ENCODE measurements at regions not wholly inside any gene's neighbourhood (a gene's known extent, or its start where the extent isn't known, plus 50 kb on each side); places are given as distances from the start of the nearest gene placed in this dataset.

DNA sequence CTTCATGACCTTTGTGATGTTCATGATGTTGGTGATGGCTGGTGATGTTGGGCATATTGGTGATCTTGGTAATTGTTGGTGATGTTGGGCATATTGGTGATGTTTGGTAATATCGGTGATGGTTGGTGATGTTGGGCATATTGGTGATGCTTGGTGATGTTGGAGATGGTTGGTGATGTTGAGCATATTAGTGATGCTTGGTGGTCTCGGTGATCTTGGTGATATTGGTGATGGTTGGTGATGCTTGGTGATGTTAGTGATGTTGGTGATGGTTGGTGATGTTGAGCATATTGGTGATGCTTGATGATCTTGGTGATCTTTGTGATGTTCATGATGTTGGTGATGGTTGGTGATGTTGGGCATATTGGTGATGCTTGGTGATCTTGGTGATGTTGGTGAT is 73.8 kb downstream of the IRX2 start:
- Histone ChIP-seq H3K14ac (ENCODE audit: insufficient read length) (no peak overlapping the region), H4K91ac (replicated peaks; ENCODE audit: insufficient read length, low read length) (no peak overlapping the region), H2BK5ac (ENCODE audit: low read depth, low read length) (no peak overlapping the region)

More for the DNA sequence above, 73.8 kb downstream of the IRX2 start:
- H3K27me3 ChIP-seq (replicated peaks in 1 of 4; ENCODE audit: control insufficient read depth in 3 of 4, extremely low read depth in 1 of 4, insufficient read depth in 3 of 4, low read length in 3 of 4) = no peaks in the 10 kb centered on the region
- H3K4me2 ChIP-seq (ENCODE audit: insufficient read depth in 1 of 2, low read depth in 2 of 2, low read length in 2 of 2) = no peak overlapping the region
- H2BK15ac ChIP-seq (ENCODE audit: low read length) = no peak overlapping the region
- H3K4me3 ChIP-seq (ENCODE audit: extremely low read depth in 1 of 4, insufficient read depth in 2 of 4, low read depth in 3 of 4, low read length in 4 of 4) = no peak overlapping the region
- H2AK5ac ChIP-seq (ENCODE audit: low read depth, low read length) = no peak overlapping the region
- no peak overlapping the region for H3K18ac ChIP-seq (ENCODE audit: extremely low read depth, low read length)
- H3K36me3 ChIP-seq (ENCODE audit: control insufficient read depth in 2 of 4, insufficient read depth in 4 of 4, low read length in 3 of 4) = no peaks in the 10 kb centered on the region; a peak in 1 of 8 replicates
- no peak overlapping the region for H4K8ac ChIP-seq (ENCODE audit: extremely low read depth, insufficient read depth, low read length)
- no peaks in the 10 kb centered on the region for H3K79me1 ChIP-seq (ENCODE audit: low read depth, low read length)
- H3K9ac ChIP-seq (replicated peaks in 1 of 4; ENCODE audit: extremely low read depth in 1 of 4, low read depth in 3 of 4, low read length in 3 of 4) = no peak overlapping the region
- ChIA-PET POLR2A (ENCODE audit: partially characterized antibody) (no interaction called here), CTCF (ENCODE audit: partially characterized antibody) (no interaction called here)
- H3K23me2 ChIP-seq (ENCODE audit: low read depth, low read length) = no peaks in the 10 kb centered on the region
- TF ChIP-seq POU5F1 (IDR thresholded peaks at IDR 0.05; ENCODE audit: low read depth, low read length) = no peak
- no peak for TF ChIP-seq HDAC2 (IDR thresholded peaks at IDR 0.05; ENCODE audit: borderline replicate concordance in 1 of 2, low read depth in 2 of 2, low read length in 2 of 2)
- TF ChIP-seq CEBPB (IDR thresholded peaks at IDR 0.05; ENCODE audit: low read depth, low read length) = no peak
- TF ChIP-seq RXRA (IDR thresholded peaks at IDR 0.05; ENCODE audit: insufficient read depth, low read depth, low read length) = no peak
- TF ChIP-seq, protein P1, sequence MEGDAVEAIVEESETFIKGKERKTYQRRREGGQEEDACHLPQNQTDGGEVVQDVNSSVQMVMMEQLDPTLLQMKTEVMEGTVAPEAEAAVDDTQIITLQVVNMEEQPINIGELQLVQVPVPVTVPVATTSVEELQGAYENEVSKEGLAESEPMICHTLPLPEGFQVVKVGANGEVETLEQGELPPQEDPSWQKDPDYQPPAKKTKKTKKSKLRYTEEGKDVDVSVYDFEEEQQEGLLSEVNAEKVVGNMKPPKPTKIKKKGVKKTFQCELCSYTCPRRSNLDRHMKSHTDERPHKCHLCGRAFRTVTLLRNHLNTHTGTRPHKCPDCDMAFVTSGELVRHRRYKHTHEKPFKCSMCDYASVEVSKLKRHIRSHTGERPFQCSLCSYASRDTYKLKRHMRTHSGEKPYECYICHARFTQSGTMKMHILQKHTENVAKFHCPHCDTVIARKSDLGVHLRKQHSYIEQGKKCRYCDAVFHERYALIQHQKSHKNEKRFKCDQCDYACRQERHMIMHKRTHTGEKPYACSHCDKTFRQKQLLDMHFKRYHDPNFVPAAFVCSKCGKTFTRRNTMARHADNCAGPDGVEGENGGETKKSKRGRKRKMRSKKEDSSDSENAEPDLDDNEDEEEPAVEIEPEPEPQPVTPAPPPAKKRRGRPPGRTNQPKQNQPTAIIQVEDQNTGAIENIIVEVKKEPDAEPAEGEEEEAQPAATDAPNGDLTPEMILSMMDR (IDR thresholded peaks at IDR 0.05; ENCODE audit: control extremely low read depth in 1 of 3, insufficient read depth in 1 of 3, low read depth in 1 of 3, low read length in 3 of 3) = no peak
- TF ChIP-seq CREB1 (IDR thresholded peaks at IDR 0.05) = no peak
- TF ChIP-seq, protein P2, sequence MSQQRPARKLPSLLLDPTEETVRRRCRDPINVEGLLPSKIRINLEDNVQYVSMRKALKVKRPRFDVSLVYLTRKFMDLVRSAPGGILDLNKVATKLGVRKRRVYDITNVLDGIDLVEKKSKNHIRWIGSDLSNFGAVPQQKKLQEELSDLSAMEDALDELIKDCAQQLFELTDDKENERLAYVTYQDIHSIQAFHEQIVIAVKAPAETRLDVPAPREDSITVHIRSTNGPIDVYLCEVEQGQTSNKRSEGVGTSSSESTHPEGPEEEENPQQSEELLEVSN (IDR thresholded peaks at IDR 0.05) = no peak
- H3K4me1 ChIP-seq (replicated peaks in 1 of 4; ENCODE audit: control insufficient read depth in 3 of 4, insufficient read depth in 4 of 4, low read length in 3 of 4) = no peaks in the 10 kb centered on the region
- no peak overlapping the region for H3K23ac ChIP-seq (ENCODE audit: insufficient read length)
- H4K20me1 ChIP-seq (replicated peaks in 1 of 2; ENCODE audit: control insufficient read depth in 1 of 2, insufficient read depth in 2 of 2, low read length in 2 of 2) = peaks cover 0 to 2% of the 10 kb centered on the region in 2 experiments
- H3K4ac ChIP-seq (replicated peaks; ENCODE audit: insufficient read length, low read depth, low read length) = no peak overlapping the region
- H3K56ac ChIP-seq (replicated peaks; ENCODE audit: insufficient read length, low read depth, low read length) = no peak overlapping the region
- H4K5ac ChIP-seq (ENCODE audit: insufficient read length, low read depth, low read length) = no peak overlapping the region
- no peak for FAIRE-seq
- WGBS, 2 experiments (ENCODE audit: extremely low coverage in 1 of 2, insufficient coverage in 1 of 2, insufficient read length in 1 of 2, insufficient replicate concordance in 2 of 2, low coverage in 1 of 2, low lambda C conversion rate in 2 of 2, missing lambda C conversion rate in 1 of 2) = 96 to 100% methylated on average over 1 to 2 of the region's 2 CpGs
- no peak overlapping the region for H2BK12ac ChIP-seq (ENCODE audit: low read depth, low read length)
- no peak overlapping the region for H2BK20ac ChIP-seq (ENCODE audit: low read length)
- no peak overlapping the region for H3K27ac ChIP-seq (ENCODE audit: low read depth, low read length)
- H3K9me3 ChIP-seq (ENCODE audit: insufficient read depth in 2 of 2, low read depth in 1 of 2, low read length in 1 of 2) = peaks cover 3 to 6% of the 10 kb centered on the region in 2 experiments; a peak in 2 of 4 replicates
- DNase-seq (ENCODE audit: low read depth in 1 of 2, low spot score in 2 of 2) = no peak
- no peak overlapping the region for H2AFZ ChIP-seq (ENCODE audit: low read length)
- H3K79me2 ChIP-seq (ENCODE audit: control insufficient read depth in 1 of 2, insufficient read depth in 2 of 2, low read length in 2 of 2) = no peaks in the 10 kb centered on the region
- no peak overlapping the region for H2BK120ac ChIP-seq (replicated peaks; ENCODE audit: low read depth, low read length)

Measured in H1 (cell line).